ENCODE measurements at regions not wholly inside any gene's neighbourhood (a gene's known extent, or its start where the extent isn't known, plus 50 kb on each side); places are given as distances from the start of the nearest gene placed in this dataset.
A peak's percentile ranks its signal among the peaks of the same experiment; 100 is the strongest.

- ChIA-PET CTCF (no interaction called here), POLR2A (interaction anchor here (0.7 kb wide), 1 partner anchor 1595 kb away, joined by 5 read pairs; no protein-coding TSS in a partner anchor)
- no peak for TF ChIP-seq CTCF (IDR thresholded peaks at IDR 0.05; ENCODE audit: low read depth, low read length)
- no peaks in the 10 kb centered on the region for H3K9me3 ChIP-seq (ENCODE audit: control insufficient read depth, insufficient read depth, low read length)
- no peak overlapping the region for H3K4me3 ChIP-seq (ENCODE audit: low read depth, low read length)
- H3K27ac ChIP-seq (ENCODE audit: low read depth, low read length), result no peak overlapping the region
- no peaks in the 10 kb centered on the region for H3K27me3 ChIP-seq (ENCODE audit: control insufficient read depth, insufficient read depth, low read length)
- no peak for DNase-seq (ENCODE audit: low read depth, low spot score)
Observed at GRCh38 chr13:65642996-65643395, 1587.1 kb downstream of the PCDH9 start.

- Histone ChIP-seq H3K27ac (ENCODE audit: low read depth, low read length) (no peak overlapping the region), H3K27me3 (ENCODE audit: control insufficient read depth, insufficient read depth, low read length) (no peaks in the 10 kb centered on the region), H3K4me3 (ENCODE audit: low read depth, low read length) (no peak overlapping the region), H3K9me3 (ENCODE audit: control insufficient read depth, insufficient read depth, low read length) (no peaks in the 10 kb centered on the region)
- no peak for TF ChIP-seq CTCF (IDR thresholded peaks at IDR 0.05; ENCODE audit: low read depth, low read length)
- no peak for DNase-seq (ENCODE audit: low read depth, low spot score)
- CTCF ChIA-PET, result no interaction called here
- POLR2A ChIA-PET, result interaction anchor here (0.6 to 0.7 kb wide), 2 partner anchors 132 to 1594 kb away, joined by 3 to 5 read pairs; no protein-coding TSS in a partner anchor
Observed at GRCh38 chr13:65642301-65642700, 1587.8 kb downstream of the PCDH9 start.

GRCh38 chr13:65638572-65639168 is 1591.5 kb downstream of the PCDH9 start:
- TF ChIP-seq CTCF (IDR thresholded peaks at IDR 0.05; ENCODE audit: low read depth, low read length), result peak; percentile 88
- POLR2A ChIA-PET, result no interaction called here

GRCh38 chr13:65633806-65634205 is 1596.3 kb downstream of the PCDH9 start:
- POLR2A ChIA-PET, result no interaction called here
- Histone ChIP-seq H3K27ac (ENCODE audit: low read depth, low read length) (no peak overlapping the region), H3K27me3 (ENCODE audit: control insufficient read depth, insufficient read depth, low read length) (no peaks in the 10 kb centered on the region), H3K4me3 (ENCODE audit: low read depth, low read length) (no peak overlapping the region), H3K9me3 (ENCODE audit: control insufficient read depth, insufficient read depth, low read length) (no peaks in the 10 kb centered on the region)
- no peak for TF ChIP-seq CTCF (IDR thresholded peaks at IDR 0.05; ENCODE audit: low read depth, low read length)
- CTCF ChIA-PET, result no interaction called here
- no peak for DNase-seq (ENCODE audit: low read depth, low spot score)

More at GRCh38 chr13:65638572-65639168, 1591.5 kb downstream of the PCDH9 start:
- CTCF ChIA-PET, result interaction anchor here (0.5 to 1.9 kb wide), 26 partner anchors 8 to 1661 kb away, joined by 3 to 42 read pairs (median 3); no protein-coding TSS in a partner anchor
- H3K4me3 ChIP-seq (ENCODE audit: low read depth, low read length), result no peak overlapping the region
- no peaks in the 10 kb centered on the region for H3K9me3 ChIP-seq (ENCODE audit: control insufficient read depth, insufficient read depth, low read length)
- H3K27ac ChIP-seq (ENCODE audit: low read depth, low read length), result no peak overlapping the region
- peak; percentile 34 for DNase-seq (ENCODE audit: low read depth, low spot score)
- no peaks in the 10 kb centered on the region for H3K27me3 ChIP-seq (ENCODE audit: control insufficient read depth, insufficient read depth, low read length)

GRCh38 chr13:65631078-65631477 is 1599.1 kb downstream of the PCDH9 start:
- CTCF ChIA-PET, result no interaction called here
- no peak for TF ChIP-seq CTCF (IDR thresholded peaks at IDR 0.05; ENCODE audit: low read depth, low read length)
- H3K9me3 ChIP-seq (ENCODE audit: control insufficient read depth, insufficient read depth, low read length), result no peaks in the 10 kb centered on the region
- POLR2A ChIA-PET, result no interaction called here
- no peaks in the 10 kb centered on the region for H3K27me3 ChIP-seq (ENCODE audit: control insufficient read depth, insufficient read depth, low read length)
- H3K4me3 ChIP-seq (ENCODE audit: low read depth, low read length), result no peak overlapping the region
- DNase-seq (ENCODE audit: low read depth, low spot score), result no peak
- no peak overlapping the region for H3K27ac ChIP-seq (ENCODE audit: low read depth, low read length)

Measured in AG04450 (cell line).